Fibroblast of lung (primary cell): ENCODE measurements at regions not wholly inside any gene's neighbourhood (a gene's known extent, or its start where the extent isn't known, plus 50 kb on each side); places are given as distances from the start of the nearest gene placed in this dataset.

Experiments used
- DNase-seq, 2 donors: peaks; one replicate each; pipeline versions ENCODE4 v3.0.0 to v3.0.0-alpha.2; 2010; ENCODE audit warnings: low read depth in 2 of 2
- H2AFZ ChIP-seq: 2 replicates; pipeline ENCODE4 v1.5.1; 2012; ENCODE audit warnings: low read length, control low read depth, inconsistent platforms
- H3K27ac ChIP-seq: 2 replicates; pipeline ENCODE4 v1.5.1; 2011; ENCODE audit warnings: low read length, control low read depth; ENCODE audit not compliant: insufficient read depth
- H3K27me3 ChIP-seq: 2 replicates; pipeline ENCODE4 v1.5.1; 2011; ENCODE audit warnings: mild to moderate bottlenecking, low read length; ENCODE audit not compliant: control insufficient read depth, insufficient read depth
- H3K36me3 ChIP-seq: 2 replicates; pipeline ENCODE4 v1.5.1; 2011; ENCODE audit warnings: low read length; ENCODE audit not compliant: control insufficient read depth, insufficient read depth
- H3K4me1 ChIP-seq: 2 replicates; pipeline ENCODE4 v1.5.1; 2011; ENCODE audit warnings: low read length; ENCODE audit not compliant: control insufficient read depth, insufficient read depth; ENCODE audit errors: extremely low read depth
- H3K4me2 ChIP-seq: 2 replicates; pipeline ENCODE4 v1.5.1; 2011; ENCODE audit warnings: low read length, control low read depth; ENCODE audit not compliant: insufficient read depth; ENCODE audit errors: extremely low read depth
- H3K4me3 ChIP-seq, 4 experiments: fragments of 200-600 bp in 1 of 4; sonication (generic) in 1 of 4; replicated peaks in 1 of 4; 2 replicates each; pipeline ENCODE4 v1.5.1; 2011 to 2016; ENCODE audit warnings: low read length in 4 of 4, low read depth in 3 of 4, mild to moderate bottlenecking in 3 of 4, control low read depth in 2 of 4, inconsistent platforms in 1 of 4, mixed read lengths in 1 of 4; ENCODE audit not compliant: insufficient read depth in 1 of 4; ENCODE audit errors: control extremely low read depth in 1 of 4
- H3K79me2 ChIP-seq: 2 replicates; pipeline ENCODE4 v1.5.1; 2012; ENCODE audit warnings: mild to moderate bottlenecking, low read length, inconsistent platforms; ENCODE audit not compliant: control insufficient read depth, insufficient read depth
- H3K9ac ChIP-seq: 2 replicates; pipeline ENCODE4 v1.5.1; 2011; ENCODE audit warnings: mild to moderate bottlenecking, low read length, control low read depth; ENCODE audit not compliant: insufficient read depth
- H3K9me3 ChIP-seq: 2 replicates; pipeline ENCODE4 v1.5.1; 2012; ENCODE audit warnings: low read depth, low read length; ENCODE audit not compliant: control insufficient read depth, insufficient read depth
- H4K20me1 ChIP-seq: 2 replicates; pipeline ENCODE4 v1.5.1; 2011; ENCODE audit warnings: low read length; ENCODE audit not compliant: control insufficient read depth, insufficient read depth; ENCODE audit errors: extremely low read depth
- EZH2 ChIP-seq: IDR thresholded peaks from 2 replicates; pipeline ENCODE4 v1.5.1; 2012; ENCODE audit warnings: low read length, control low read depth, mild to moderate bottlenecking; ENCODE audit errors: missing control alignments
- TF ChIP-seq, protein P1 (sequence below), 2 donors: IDR thresholded peaks in 1 of 2; conservative IDR thresholded peaks in 1 of 2; 1 replicate in 1 of 2; 2 replicates in 1 of 2; pipeline ENCODE4 v1.5.1; 2011 to 2012; ENCODE audit warnings: low read length in 2 of 2, control low read depth in 1 of 2, inconsistent platforms in 1 of 2, low read depth in 1 of 2, mild to moderate bottlenecking in 1 of 2

DNA sequence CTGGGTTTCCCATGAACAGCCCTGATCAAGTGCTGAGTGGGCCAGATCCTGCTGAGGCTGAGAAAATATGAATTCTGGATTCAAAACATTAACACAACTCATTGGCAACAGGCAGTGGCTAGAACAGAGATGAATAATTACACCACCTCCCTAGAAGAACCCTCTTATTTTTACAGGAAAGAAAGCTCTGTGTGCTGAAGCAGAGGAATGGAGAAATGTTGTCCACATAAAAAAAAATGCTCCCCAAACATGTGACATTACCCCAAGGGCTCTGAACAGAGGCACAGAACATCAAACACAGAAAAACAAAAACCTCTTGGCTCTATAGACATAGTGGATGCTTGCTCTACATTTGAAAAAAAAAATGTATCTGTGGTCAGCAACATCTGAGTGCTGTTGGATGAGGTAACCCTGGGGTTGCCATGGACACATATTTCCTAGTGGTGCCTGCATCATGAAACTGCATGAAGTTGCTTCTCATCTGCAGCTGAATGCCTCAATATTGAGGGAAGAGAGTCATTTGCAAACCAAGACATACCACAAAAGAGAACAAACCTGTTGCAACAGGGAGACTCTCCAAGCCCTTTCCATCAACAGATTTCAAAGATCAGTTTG lies 98.8 kb downstream of the SNX19 start:
- H3K4me2 ChIP-seq = no peak overlapping the region
- no peaks in the 10 kb centered on the region for H3K9me3 ChIP-seq
- no peak overlapping the region for H2AFZ ChIP-seq
- no peak overlapping the region for H3K4me3 ChIP-seq
- DNase-seq = peak; percentile 75 to 85
- no peaks in the 10 kb centered on the region for H3K4me1 ChIP-seq
- TF ChIP-seq EZH2 = no peak
- TF ChIP-seq, protein P1, sequence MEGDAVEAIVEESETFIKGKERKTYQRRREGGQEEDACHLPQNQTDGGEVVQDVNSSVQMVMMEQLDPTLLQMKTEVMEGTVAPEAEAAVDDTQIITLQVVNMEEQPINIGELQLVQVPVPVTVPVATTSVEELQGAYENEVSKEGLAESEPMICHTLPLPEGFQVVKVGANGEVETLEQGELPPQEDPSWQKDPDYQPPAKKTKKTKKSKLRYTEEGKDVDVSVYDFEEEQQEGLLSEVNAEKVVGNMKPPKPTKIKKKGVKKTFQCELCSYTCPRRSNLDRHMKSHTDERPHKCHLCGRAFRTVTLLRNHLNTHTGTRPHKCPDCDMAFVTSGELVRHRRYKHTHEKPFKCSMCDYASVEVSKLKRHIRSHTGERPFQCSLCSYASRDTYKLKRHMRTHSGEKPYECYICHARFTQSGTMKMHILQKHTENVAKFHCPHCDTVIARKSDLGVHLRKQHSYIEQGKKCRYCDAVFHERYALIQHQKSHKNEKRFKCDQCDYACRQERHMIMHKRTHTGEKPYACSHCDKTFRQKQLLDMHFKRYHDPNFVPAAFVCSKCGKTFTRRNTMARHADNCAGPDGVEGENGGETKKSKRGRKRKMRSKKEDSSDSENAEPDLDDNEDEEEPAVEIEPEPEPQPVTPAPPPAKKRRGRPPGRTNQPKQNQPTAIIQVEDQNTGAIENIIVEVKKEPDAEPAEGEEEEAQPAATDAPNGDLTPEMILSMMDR (conservative IDR thresholded peaks at IDR 0.05 in 1 of 2, IDR thresholded peaks at IDR 0.05 in 1 of 2; ENCODE audit: low read depth in 1 of 2, low read length in 2 of 2) = no peak
- H4K20me1 ChIP-seq = no peaks in the 10 kb centered on the region
- no peaks in the 10 kb centered on the region for H3K36me3 ChIP-seq
- H3K9ac ChIP-seq = no peak overlapping the region
- no peak overlapping the region for H3K27ac ChIP-seq
- no peaks in the 10 kb centered on the region for H3K27me3 ChIP-seq
- H3K79me2 ChIP-seq = no peaks in the 10 kb centered on the region

- Histone ChIP-seq H3K36me3 (no peaks in the 10 kb centered on the region), H3K27me3 (no peaks in the 10 kb centered on the region), H3K9ac (no peak overlapping the region), H2AFZ (no peak overlapping the region), H3K27ac (no peak overlapping the region), H4K20me1 (no peaks in the 10 kb centered on the region), H3K4me1 (no peaks in the 10 kb centered on the region), H3K79me2 (no peaks in the 10 kb centered on the region), H3K4me3 (no peak overlapping the region), H3K4me2 (no peak overlapping the region), H3K9me3 (no peaks in the 10 kb centered on the region)
- no peak for DNase-seq
- TF ChIP-seq EZH2 = no peak
- TF ChIP-seq, protein P1 (conservative IDR thresholded peaks at IDR 0.05 in 1 of 2, IDR thresholded peaks at IDR 0.05 in 1 of 2; ENCODE audit: low read depth in 1 of 2, low read length in 2 of 2) = no peak
These were observed 96.7 kb downstream of the SNX19 start for GRCh38 chr11:130819625-130820024.
